Erythroblast (primary cell): ENCODE measurements at regions not wholly inside any gene's neighbourhood (a gene's known extent, or its start where the extent isn't known, plus 50 kb on each side); places are given as distances from the start of the nearest gene placed in this dataset.

Source experiments
- GATA1 ChIP-seq: IDR thresholded peaks from 2 replicates; pipeline ENCODE4 v1.6.1; 2011; ENCODE audit warnings: low read depth, mild to moderate bottlenecking, control low read depth, low read length, moderate library complexity
- POLR2A ChIP-seq: IDR thresholded peaks from 2 replicates; pipeline ENCODE4 v1.6.1; 2011; ENCODE audit warnings: mild to moderate bottlenecking, low read length

GRCh38 chr13:80630685-80631121 is 289.8 kb upstream of the SPRY2 start:
- TF ChIP-seq POLR2A (no peak), GATA1 (no peak)
